Neural progenitor cell (in vitro differentiated cells): ENCODE measurements at regions not wholly inside any gene's neighbourhood (a gene's known extent, or its start where the extent isn't known, plus 50 kb on each side); places are given as distances from the start of the nearest gene placed in this dataset.

Source experiments
- DNase-seq: peaks from one replicate; pipeline ENCODE4 v3.0.0-alpha.2; 2016; ENCODE audit warnings: low spot score
- H2AFZ ChIP-seq: fragments of 200-600 bp; sonication (generic); replicated peaks from 2 replicates; pipeline ENCODE4 v1.6.1; 2016; ENCODE audit warnings: antibody characterized with exemption
- H3F3A ChIP-seq: fragments of 200-600 bp; sonication (generic); 2 replicates; pipeline ENCODE4 v1.6.1; 2016; ENCODE audit warnings: antibody characterized with exemption, low read depth
- H3K27ac ChIP-seq: fragments of 200-600 bp; sonication (generic); 2 replicates; pipeline ENCODE4 v1.5.1; 2016; ENCODE audit warnings: mild to moderate bottlenecking
- H3K27me3 ChIP-seq: fragments of 200-600 bp; sonication (generic); 2 replicates; pipeline ENCODE4 v1.6.1; 2016; ENCODE audit warnings: mild to moderate bottlenecking, moderate library complexity
- H3K36me3 ChIP-seq: fragments of 200-600 bp; sonication (generic); 2 replicates; pipeline ENCODE4 v1.5.1; 2016
- H3K4me1 ChIP-seq: fragments of 200-600 bp; sonication (generic); 2 replicates; pipeline ENCODE4 v1.6.1; 2016; ENCODE audit warnings: mixed run types
- H3K4me2 ChIP-seq: fragments of 200-600 bp; sonication (generic); 2 replicates; pipeline ENCODE4 v1.6.1; 2016
- H3K4me3 ChIP-seq: fragments of 200-600 bp; sonication (generic); 2 replicates; pipeline ENCODE4 v1.5.1; 2016
- H3K79me2 ChIP-seq: fragments of 200-600 bp; sonication (generic); 2 replicates; pipeline ENCODE4 v1.6.1; 2016; ENCODE audit warnings: low read depth
- H3K9ac ChIP-seq: fragments of 200-600 bp; sonication (generic); 2 replicates; pipeline ENCODE4 v1.6.1; 2016
- H3K9me3 ChIP-seq: fragments of 200-600 bp; sonication (generic); 2 replicates; pipeline ENCODE4 v1.5.1; 2016; ENCODE audit warnings: low read depth
- H4K20me1 ChIP-seq: fragments of 200-600 bp; sonication (generic); 2 replicates; pipeline ENCODE4 v1.6.1; 2016; ENCODE audit warnings: low read depth
- H3K27ac Mint-ChIP-seq: 3 replicates; pipeline ENCODE4 v1.8.0; 2021; ENCODE audit warnings: mixed read lengths
- H3K27me3 Mint-ChIP-seq: 2 replicates; pipeline ENCODE4 v1.8.0; 2022; ENCODE audit warnings: low read depth, mild to moderate bottlenecking, inconsistent platforms, moderate library complexity, mixed read lengths; ENCODE audit not compliant: insufficient read depth
- H3K36me3 Mint-ChIP-seq: 3 replicates; pipeline ENCODE4 v1.8.0; 2021; ENCODE audit warnings: mixed read lengths
- H3K4me1 Mint-ChIP-seq: 3 replicates; pipeline ENCODE4 v1.8.0; 2021; ENCODE audit warnings: mixed read lengths
- H3K4me3 Mint-ChIP-seq: 3 replicates; pipeline ENCODE4 v1.8.0; 2021; ENCODE audit warnings: mild to moderate bottlenecking, moderate library complexity, mixed read lengths
- H3K9me3 Mint-ChIP-seq: 3 replicates; pipeline ENCODE4 v1.8.0; 2020; ENCODE audit warnings: mixed read lengths
- CTCF ChIP-seq: fragments of 200-600 bp; sonication (generic); IDR thresholded peaks from 2 replicates; pipeline ENCODE4 v1.5.1; 2017; ENCODE audit warnings: antibody characterized with exemption, mild to moderate bottlenecking
- EZH2 ChIP-seq: fragments of 200-600 bp; sonication (generic); IDR thresholded peaks from 2 replicates; pipeline ENCODE4 v1.6.1; 2017; ENCODE audit warnings: antibody characterized with exemption, mild to moderate bottlenecking, moderate library complexity
- EZH2phosphoT487 ChIP-seq: fragments of 200-600 bp; sonication (generic); IDR thresholded peaks from 2 replicates; pipeline ENCODE4 v1.6.1; 2017; ENCODE audit warnings: antibody characterized with exemption

GRCh38 chr13:58893396-58893795, 1261.9 kb downstream of the PCDH17 start:
- Histone ChIP-seq H4K20me1 (no peaks in the 10 kb centered on the region), H3K27ac (no peak overlapping the region), H3K4me2 (no peak overlapping the region), H3K36me3 (no peaks in the 10 kb centered on the region), H2AFZ (no peak overlapping the region), H3K27me3 (no peaks in the 10 kb centered on the region), H3K79me2 (no peaks in the 10 kb centered on the region), H3F3A (peaks cover 6% of the 10 kb centered on the region), H3K4me1 (no peaks in the 10 kb centered on the region), H3K4me3 (no peak overlapping the region), H3K9me3 (no peaks in the 10 kb centered on the region), H3K9ac (no peak overlapping the region)
- H3K27me3 Mint-ChIP-seq = no peaks in the 10 kb centered on the region
- no peaks in the 10 kb centered on the region for H3K36me3 Mint-ChIP-seq
- no peak overlapping the region for H3K27ac Mint-ChIP-seq
- TF ChIP-seq CTCF (no peak), EZH2 (no peak), EZH2phosphoT487 (no peak)
- peaks cover 4% of the 10 kb centered on the region for H3K4me1 Mint-ChIP-seq
- no peak for DNase-seq
- H3K4me3 Mint-ChIP-seq = no peak overlapping the region
- no peaks in the 10 kb centered on the region for H3K9me3 Mint-ChIP-seq

GRCh38 chr13:58906329-58907007, 1257.3 kb downstream of the DIAPH3 start:
- Mint-ChIP-seq H3K36me3 (no peaks in the 10 kb centered on the region), H3K27ac (no peak overlapping the region), H3K4me1 (no peaks in the 10 kb centered on the region), H3K9me3 (peaks cover 3% of the 10 kb centered on the region), H3K27me3 (peaks cover 2% of the 10 kb centered on the region), H3K4me3 (no peak overlapping the region)
- no peak overlapping the region for H3K4me2 ChIP-seq
- H3K27me3 ChIP-seq = no peaks in the 10 kb centered on the region
- H2AFZ ChIP-seq = peak overlapping the region; percentile 71
- no peak for DNase-seq
- no peaks in the 10 kb centered on the region for H4K20me1 ChIP-seq
- H3K27ac ChIP-seq = no peak overlapping the region
- H3K36me3 ChIP-seq = no peaks in the 10 kb centered on the region
- no peaks in the 10 kb centered on the region for H3F3A ChIP-seq
- H3K79me2 ChIP-seq = no peaks in the 10 kb centered on the region
- TF ChIP-seq CTCF (no peak), EZH2 (no peak), EZH2phosphoT487 (no peak)
- no peak overlapping the region for H3K4me3 ChIP-seq
- H3K9ac ChIP-seq = no peak overlapping the region
- H3K9me3 ChIP-seq = no peaks in the 10 kb centered on the region
- H3K4me1 ChIP-seq = no peaks in the 10 kb centered on the region

DNA sequence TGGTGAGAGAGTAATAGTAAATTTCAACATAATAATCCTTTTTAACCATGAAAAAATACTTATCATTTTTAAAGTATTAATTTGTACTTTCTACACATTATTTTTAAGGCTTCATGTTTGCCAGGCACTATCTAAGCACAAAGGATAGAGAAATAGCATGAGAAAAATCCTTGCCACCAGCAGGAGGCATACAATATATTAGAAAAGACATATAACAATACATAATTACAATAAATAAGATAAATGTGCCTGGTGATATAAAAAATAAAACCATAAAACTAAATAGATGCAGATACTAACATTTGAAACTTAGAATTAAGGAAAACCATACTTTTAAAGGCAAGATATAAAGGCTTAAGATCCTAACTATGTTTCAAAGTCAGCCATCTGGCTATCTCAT, 1256.4 kb downstream of the DIAPH3 start:
- Histone ChIP-seq H3K27me3 (no peaks in the 10 kb centered on the region), H2AFZ (no peak overlapping the region), H3F3A (no peaks in the 10 kb centered on the region), H3K4me2 (no peak overlapping the region), H3K36me3 (no peaks in the 10 kb centered on the region), H3K4me3 (no peak overlapping the region), H4K20me1 (no peaks in the 10 kb centered on the region), H3K9me3 (no peaks in the 10 kb centered on the region), H3K9ac (no peak overlapping the region), H3K27ac (no peak overlapping the region), H3K4me1 (no peaks in the 10 kb centered on the region), H3K79me2 (no peaks in the 10 kb centered on the region)
- Mint-ChIP-seq H3K4me3 (no peak overlapping the region), H3K27me3 (peaks cover 2% of the 10 kb centered on the region), H3K4me1 (no peaks in the 10 kb centered on the region), H3K9me3 (peaks cover 3% of the 10 kb centered on the region), H3K27ac (no peak overlapping the region), H3K36me3 (no peaks in the 10 kb centered on the region)
- DNase-seq = no peak
- TF ChIP-seq EZH2 (no peak), EZH2phosphoT487 (no peak), CTCF (peak; percentile 7)
